SH-SY5Y (cell line): ENCODE measurements at regions not wholly inside any gene's neighbourhood (a gene's known extent, or its start where the extent isn't known, plus 50 kb on each side); places are given as distances from the start of the nearest gene placed in this dataset.

Experiments
- GATA2 ChIP-seq: IDR thresholded peaks from 2 replicates; pipeline ENCODE4 v1.6.1; 2011; ENCODE audit warnings: mild to moderate bottlenecking, low read depth, low read length
- GATA3 ChIP-seq: IDR thresholded peaks from 2 replicates; pipeline ENCODE4 v1.6.1; 2011; ENCODE audit warnings: low read depth, mild to moderate bottlenecking, low read length, moderate library complexity

DNA sequence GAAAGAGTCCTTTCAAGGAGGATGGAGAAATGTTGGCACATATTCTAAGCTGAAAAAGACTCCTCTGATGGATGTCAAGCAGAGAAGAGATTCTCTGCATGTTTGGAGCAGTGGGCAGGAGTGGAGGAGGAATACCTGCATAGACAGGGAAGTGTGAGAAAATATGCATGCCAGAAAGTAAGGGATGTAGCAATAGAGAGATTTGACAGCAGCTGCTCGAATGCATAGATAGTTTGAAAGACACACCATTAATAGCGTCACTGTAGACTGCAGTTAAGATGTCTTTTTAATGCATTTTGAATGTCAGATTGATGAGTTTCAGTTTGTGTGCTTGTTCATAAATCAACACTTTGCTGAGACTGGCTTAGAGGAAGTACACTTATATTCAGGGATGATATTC lies 169.9 kb upstream of the POT1 start:
- TF ChIP-seq GATA3 (no peak), GATA2 (no peak)

DNA sequence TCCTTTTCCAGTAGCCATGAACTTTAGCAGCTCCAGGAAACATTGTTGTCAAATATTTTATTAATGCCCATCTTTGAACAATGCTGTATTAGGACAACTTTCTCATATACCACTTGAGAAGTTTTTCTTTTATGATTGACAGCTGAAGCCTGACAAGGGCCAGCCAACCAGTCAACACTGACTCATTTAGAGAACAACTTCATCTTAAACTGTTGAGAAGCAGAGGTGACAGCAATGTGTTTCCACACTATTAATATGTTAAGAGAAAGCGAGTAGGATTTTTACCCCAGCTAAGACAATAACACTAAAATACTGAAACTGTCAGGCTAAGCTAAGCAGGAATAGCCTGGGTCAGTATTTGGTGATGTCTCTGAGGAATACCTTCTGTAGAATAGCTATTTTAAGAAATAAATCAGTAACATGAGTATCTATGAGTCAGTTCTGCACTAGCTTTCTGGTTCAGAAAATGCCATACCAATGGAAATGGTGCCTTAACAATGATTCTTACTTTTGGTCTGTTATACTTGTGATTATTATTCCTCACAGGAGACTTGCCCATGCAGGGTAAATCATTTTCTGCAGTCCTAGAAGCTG lies 168.8 kb upstream of the POT1 start:
- TF ChIP-seq GATA3, result no peak

DNA sequence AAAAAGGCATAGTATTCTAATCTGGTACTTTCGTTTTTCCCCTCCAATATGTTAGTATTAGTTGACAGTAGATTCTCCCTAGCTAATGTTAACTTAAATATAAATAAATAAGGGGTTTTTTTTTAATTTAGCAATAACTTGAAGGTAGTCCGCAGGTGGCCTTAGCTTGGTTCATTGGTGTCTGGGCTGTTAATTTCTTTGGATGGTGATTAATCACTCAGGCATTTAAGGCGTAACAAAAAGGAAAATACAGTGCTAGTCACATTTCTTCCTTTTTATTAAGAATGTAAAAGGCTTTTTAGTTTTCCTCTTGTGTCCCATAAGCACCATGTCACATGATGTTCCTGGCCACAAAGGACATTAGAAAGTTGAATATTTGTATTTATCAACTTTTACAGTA lies 161.0 kb upstream of the POT1 start:
- no peak for TF ChIP-seq GATA3
- TF ChIP-seq GATA2, result no peak

DNA sequence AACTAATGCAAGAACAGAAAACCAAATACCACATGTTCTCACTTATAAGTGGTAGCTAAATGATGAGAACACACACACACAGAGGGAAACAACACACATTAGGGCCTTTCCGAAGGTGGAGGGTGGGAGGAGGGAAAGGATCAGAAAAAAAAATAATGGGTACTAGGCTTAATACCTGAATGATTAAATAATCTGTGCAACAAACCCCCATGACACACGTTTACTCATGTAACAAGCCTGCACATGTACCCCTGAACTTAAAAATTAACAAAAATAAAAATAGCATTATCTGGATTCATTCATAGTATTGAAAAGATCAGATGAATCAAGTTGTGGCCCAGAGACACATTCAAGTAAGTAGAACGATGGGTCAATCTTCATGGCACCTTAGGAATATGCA lies 159.5 kb upstream of the POT1 start:
- TF ChIP-seq GATA3 (no peak), GATA2 (no peak)

DNA sequence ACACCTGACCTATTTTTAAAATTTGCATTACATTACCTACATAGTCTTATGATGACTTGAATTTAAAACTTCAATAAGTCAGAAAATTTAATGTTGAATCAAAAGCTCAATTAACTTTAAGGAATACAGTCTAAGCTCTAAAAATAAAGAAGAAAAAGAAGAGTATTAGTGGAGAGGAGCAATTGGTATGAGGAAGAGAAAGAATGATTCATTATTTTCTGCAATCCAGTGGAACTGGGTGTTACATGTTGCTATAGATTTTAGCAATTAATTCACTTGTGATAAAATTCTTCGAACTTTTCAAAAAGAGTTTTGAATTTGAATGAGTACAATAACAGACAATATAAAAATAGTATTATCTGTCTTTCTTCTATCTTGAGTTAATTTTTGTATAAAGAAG lies 158.9 kb upstream of the POT1 start:
- TF ChIP-seq GATA3 (no peak), GATA2 (no peak)

DNA sequence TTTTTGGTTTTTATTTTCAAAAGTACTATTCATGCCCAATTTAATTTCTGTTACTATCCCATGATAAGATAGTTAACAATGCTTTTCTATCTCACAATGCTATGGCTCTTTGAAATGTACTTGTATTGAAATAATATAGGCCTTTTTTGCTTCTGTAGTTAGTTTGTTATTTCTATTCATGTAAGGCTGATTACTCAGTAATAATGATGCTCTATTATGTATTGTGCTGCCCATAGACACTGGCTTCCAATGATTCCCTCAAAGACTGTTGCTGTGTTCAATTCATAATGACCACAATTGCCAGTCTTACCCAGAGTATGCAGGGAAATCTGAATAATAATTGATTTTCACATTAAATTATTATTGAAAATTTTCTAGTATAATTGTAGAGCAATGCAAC lies 155.5 kb upstream of the POT1 start:
- TF ChIP-seq GATA3 (no peak), GATA2 (no peak)

DNA sequence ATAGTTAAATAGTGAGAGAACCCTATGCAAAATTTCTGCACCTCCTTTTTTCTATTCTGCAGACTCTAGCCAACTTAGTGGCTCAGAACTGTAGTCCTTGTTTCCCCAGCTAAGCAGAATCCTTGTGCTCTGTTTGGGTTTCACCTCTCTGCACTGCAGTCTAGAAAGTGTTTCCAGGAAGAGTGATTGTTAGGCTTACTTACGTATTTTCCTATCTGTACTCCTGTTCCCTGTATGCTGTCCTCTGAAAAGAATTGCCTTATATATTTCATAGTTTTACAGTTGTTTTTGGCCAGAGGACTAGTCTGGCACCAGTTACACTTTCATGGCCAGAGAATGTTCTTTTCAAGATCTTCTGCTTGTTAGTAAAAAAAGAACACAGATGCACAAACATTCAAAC lies 154.6 kb upstream of the POT1 start:
- TF ChIP-seq GATA2 (no peak), GATA3 (no peak)

DNA sequence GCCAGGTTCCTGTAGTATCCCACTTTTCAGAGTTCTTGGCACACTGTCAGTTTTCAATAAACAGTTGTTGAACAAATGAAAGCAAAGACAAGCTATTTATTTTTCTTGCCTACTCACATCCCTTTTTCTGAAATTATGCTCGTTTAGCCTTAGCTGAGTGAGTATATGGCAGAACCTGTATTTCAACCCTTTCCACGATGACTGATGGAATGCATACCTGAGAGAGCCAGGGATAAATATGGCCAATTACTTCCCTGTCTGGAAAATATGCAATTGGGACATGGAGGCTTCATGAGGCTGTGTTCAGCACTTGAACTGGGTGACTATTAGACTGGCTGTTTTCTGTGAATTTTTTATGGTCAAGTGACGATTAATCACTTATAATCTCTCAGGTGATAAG lies 144.5 kb upstream of the POT1 start:
- TF ChIP-seq GATA2 (no peak), GATA3 (no peak)

DNA sequence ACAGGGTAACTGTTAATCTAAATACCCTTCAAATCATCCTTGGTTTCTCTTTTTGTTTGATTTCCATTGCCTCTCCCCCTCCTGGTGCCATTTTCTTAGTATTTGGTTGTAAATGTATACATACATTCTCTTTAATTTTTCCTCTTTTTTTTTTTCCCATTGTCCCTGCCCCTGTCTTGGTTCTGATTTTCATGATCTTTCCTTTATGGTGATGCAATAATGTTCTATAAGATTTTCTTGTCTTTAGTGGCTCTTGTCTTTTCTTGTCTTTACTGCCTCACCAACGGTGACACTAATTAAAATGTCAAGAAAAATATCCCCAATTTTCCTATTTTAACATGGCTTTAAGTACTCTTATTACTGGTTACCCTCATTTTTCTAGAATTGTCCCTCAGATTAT lies 135.9 kb upstream of the POT1 start:
- TF ChIP-seq GATA2, result no peak
- TF ChIP-seq GATA3, result no peak

DNA sequence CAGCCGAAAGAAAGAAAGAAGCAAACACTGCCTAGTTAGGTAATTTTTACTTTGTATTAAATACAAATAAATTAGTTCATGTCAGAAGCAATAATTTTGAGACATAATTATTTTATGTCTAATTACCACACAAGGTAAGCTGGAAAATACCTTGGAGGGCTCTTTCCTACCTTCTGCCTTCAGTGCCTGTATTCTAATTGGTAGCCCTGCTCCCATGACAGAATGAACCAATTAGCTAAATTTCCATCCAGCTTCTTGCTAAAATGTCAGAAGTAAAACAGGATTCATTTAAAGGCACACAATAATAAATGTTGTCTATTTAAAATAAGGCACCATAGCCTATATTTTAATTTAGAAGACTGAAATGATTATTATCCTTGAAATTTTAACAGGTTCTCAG lies 135.4 kb upstream of the POT1 start:
- no peak for TF ChIP-seq GATA3
- no peak for TF ChIP-seq GATA2

DNA sequence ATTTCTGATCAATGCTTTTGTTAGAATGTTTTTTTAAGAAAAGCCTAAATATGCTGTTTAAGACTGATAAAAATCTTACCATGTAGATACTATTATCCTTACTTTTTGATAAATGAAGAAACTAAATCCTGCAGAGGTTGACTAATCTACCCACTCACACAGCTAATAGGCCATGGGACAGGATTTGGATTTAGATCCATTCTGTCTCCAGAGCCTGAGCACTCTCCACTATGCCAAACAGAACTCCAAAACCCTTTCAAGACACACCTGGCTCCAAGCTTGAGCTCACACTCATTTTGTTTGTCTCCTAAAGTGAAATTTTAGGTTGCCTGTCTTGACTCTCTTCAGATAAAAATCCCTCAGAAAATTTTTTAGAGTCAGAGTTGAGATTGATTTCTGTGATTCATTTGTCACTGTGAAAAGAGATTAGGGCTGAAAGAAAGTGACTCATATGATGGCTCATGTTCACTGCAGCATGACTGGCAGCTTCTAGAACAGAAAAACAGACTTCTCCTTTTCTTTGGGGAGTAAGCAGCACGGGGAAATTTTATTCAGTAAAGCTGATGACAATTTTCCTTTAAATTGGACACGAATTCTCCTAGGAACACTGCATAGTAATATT lies 132.3 kb upstream of the POT1 start:
- TF ChIP-seq GATA3 (no peak), GATA2 (no peak)

DNA sequence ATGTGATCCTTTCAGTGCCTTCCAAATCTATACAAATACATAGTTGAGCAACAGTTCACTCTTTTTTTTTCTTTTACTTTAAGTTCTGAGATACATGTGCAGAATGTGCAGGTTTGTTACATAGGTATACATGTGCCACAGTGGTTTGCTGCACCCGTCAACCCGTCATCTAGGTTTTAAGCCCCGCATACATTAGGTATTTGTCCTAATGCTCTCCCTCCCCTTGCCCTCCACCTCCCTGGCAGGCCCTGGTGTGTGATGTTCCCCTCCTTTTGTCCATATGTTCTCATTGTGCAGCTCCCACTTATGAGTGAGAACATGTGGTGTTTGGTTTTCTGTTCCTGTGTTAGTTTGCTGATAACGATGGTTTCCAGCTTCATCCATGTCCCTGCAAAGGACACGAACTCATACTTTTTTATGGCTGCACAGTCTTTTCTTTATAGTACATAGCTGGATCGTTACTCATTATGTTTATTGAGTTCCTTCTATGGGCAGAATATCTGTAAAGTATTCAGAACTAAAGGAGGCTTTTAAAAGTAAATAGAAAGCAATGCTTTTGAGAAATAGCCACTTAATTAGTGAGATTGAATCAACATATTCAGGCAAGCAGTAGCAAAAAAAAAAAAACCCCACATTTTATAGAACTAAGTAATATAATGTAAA lies 131.6 kb upstream of the POT1 start:
- 0 out of 2 replicates have a peak, but pooled peaks have one; percentile 22 for TF ChIP-seq GATA3
- TF ChIP-seq GATA2, result 0 out of 2 replicates have a peak, but pooled peaks have one; percentile 3

DNA sequence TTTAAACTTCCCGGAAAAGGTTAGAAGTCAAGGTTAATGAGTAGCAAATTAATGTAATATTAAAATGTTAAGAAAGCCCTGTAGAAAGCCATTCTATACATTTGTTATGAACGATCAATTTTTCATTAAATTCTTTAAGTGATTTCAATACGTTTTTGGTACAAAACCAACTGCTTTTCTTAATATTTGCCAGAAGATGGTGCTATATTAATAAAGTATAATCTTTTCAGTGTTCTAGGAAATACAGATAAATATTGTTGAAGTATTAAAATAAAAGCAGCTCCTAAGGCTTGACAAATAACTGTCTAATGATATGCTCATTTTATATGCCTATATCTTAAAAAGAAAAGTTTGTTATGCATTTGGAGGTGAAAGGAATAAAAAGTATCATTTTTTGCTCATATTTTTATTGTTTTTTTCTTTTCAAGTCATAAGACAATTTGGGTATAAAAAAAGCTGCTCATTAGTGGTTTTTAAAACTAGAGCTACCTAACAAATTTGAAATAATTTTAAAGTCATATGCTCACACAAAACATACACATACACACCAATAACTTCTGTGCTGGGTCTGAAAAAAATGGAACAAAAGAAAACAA lies 130.3 kb upstream of the POT1 start:
- TF ChIP-seq GATA3 (no peak), GATA2 (no peak)

DNA sequence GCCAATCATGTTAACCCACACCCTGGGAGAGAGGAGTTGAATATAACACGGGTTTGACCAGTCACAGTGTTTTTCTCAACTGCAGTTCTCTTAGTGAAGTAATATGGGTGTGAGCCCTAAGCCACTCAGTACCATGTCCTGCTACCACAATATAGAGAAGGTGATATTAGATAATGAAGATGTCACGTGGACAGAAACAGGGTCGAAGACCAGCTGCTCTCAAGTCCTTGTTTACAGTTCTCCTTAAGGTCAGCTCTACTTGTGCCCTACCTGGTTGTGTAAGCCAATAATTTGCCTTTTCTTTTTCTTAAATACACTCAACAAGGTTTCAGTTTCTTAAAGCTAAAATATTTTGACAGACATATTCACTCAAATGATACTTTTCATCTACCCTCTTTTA lies 128.3 kb upstream of the POT1 start:
- no peak for TF ChIP-seq GATA2
- TF ChIP-seq GATA3, result no peak

DNA sequence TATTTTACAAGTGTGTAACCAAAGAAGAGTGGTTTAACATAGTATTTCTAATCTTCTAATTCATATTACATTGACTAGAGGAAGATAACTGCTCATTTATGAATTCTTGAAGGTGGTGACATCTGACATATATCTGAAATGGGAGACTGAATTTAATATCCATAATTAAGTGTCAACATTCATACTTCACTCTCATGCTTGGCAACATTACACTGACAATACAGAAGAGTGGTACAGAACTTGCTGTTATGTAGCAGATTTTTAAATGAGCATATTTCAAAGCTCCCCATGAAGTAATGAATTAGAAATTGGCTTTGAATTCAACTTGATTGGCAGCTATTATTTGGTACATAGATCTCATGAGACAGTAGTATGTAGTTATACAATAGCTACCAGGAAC lies 125.8 kb upstream of the POT1 start:
- TF ChIP-seq GATA3 (no peak), GATA2 (no peak)
